CD4-positive, alpha-beta T cell treated with Interleukin-15 for 1 hour (primary cell): ENCODE measurements at regions not wholly inside any gene's neighbourhood (a gene's known extent, or its start where the extent isn't known, plus 50 kb on each side); places are given as distances from the start of the nearest gene placed in this dataset.
"Not testable (repeated sequence)": the region's sequence is repeated elsewhere in the genome, so short reads cannot be mapped to it uniquely, and the experiment has no call there.

Source experiments
- DNase-seq: peaks from one replicate; pipeline ENCODE4 v3.0.0-alpha.2; 2020

GRCh38 chr3:25171897-25172296 is 256.2 kb upstream of the RARB start:
- DNase-seq: no peak

GRCh38 chr3:25173606-25174005 is 254.5 kb upstream of the RARB start:
- no peak for DNase-seq

GRCh38 chr3:25174251-25174650 is 253.8 kb upstream of the RARB start:
- DNase-seq: no peak

- no peak for DNase-seq
Observed at GRCh38 chr3:25177041-25177440, 251.0 kb upstream of the RARB start.

- no peak for DNase-seq
Observed at GRCh38 chr3:25178672-25179071, 249.4 kb upstream of the RARB start.

GRCh38 chr3:25181096-25181495 is 247.0 kb upstream of the RARB start:
- DNase-seq: no peak

GRCh38 chr3:25182794-25183193 is 245.3 kb upstream of the RARB start:
- no peak for DNase-seq

DNA sequence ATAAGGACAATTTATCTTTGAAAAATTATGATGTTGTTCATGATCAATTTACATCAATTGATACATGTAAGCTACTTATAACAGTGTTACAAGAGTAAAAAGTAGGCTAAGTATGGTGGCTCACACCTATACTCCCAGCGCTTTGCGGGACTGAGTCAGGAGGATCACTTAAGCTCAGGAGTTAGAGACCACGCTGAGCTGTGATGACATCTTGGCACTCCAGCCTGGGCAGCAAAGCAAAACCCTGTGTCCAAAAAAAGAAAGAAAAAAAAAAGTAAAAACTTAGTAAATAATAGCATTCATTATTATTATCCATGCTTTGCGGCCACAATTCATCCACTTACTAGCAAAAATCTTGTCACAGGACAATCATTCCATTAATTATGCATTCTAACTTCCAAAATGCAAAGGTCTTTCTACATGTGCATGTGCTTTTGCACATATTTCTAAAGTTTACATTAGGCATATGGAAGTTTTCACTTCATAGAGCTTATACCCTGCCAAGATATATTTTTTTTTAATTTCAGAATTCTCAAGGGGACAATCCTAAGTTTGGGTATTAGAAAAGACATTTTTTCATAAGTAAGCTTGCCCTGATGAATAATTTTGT is 243.3 kb upstream of the RARB start:
- DNase-seq: no peak

- DNase-seq: no peak
Observed at GRCh38 chr3:25191673-25192072, 236.4 kb upstream of the RARB start.

DNA sequence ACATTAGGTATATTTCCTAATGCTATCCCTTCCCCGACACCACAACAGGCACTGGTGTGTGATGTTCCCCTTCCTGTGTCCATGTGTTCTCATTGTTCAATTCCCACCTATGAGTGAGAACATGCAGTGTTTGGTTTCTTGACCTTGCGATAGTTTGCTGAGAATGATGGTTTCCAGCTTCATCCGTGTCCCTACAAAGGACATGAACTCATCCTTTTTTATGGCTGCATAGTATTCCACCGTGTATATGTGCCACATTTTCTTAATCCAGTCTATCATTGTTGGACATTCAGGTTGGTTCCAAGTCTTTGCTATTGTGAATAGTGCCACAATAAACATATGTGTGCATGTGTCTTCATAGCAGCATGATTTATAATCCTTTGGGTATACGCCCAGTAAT is 228.5 kb upstream of the RARB start:
- not testable (repeated sequence) for DNase-seq

DNA sequence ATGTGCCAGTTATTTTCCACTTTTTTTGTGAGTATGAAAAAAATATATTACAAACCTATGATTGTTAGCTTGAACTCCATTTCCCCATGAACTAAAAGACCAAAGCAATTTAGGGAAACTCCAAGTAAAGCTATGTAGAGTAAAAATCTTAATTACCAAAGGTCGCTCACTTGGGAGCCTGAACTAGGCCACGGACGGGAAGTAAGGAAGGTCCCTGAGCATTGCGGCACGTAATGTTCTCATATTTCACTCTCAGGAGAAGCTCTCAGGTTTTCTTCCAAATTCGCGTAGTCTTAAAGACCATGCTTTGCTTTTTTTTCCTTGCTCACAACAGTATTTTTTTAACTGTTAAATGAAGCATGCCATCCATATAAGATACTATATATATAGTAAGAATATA is 215.3 kb upstream of the RARB start:
- DNase-seq: no peak

- no peak for DNase-seq
Observed at GRCh38 chr3:25214034-25214433, 214.0 kb upstream of the RARB start.

DNA sequence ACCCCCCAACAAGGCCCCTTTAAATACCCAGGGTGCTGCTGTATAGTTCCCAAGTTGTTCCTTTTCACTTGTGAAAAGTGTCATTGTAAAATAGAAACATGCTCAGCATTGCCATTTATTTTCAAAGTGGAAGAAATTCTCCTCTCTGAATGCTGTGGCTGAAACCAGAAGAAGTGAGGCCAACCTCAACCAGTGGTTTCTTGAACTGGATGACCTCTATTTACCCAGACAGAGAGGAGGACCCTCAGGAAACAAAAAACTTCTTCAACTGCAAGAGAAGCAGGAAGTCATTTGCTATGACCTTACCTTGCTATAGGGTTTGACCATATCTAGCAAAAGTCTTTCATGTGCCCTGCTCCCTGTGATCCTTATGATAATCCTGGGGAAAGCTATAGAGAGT is 209.7 kb upstream of the RARB start:
- no peak for DNase-seq

DNA sequence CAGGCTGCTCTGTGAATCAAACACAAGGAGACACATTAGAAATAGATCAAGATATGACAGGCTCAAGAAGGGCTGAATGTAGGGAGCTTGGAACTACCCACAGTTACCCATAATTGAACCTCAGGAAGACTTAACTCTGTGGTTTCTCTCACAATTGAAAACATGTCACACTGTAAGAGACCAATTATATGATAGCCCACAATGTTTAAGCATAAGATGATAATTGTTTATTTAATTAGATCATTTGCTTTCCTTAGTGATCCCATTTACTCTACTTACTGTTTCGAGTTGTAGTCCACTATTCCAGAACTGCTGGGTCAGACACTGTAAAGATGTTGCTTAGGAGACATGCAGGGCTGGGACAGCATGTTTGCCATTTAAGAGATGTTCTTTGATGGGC is 201.3 kb upstream of the RARB start:
- DNase-seq: no peak

DNA sequence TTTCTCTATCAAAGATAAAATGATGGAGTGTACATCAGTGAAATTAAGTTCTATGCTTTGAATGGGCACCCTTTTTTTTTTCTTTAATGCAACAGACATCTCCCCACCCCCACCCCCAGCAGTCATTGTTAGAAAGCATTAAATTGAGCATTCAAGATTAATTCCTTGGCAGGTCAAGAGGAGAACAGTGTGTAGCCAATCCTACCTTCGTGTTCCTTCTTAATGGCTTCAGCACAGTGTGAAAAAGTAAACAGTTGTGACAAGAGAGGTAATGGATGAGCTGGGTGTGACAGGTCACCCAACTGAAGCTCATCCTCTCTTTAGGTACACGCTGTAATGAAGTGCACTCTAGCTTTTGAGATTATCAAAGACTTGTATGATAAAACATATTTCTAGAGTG is 198.5 kb upstream of the RARB start:
- no peak for DNase-seq

- DNase-seq: no peak
Observed at GRCh38 chr3:25235031-25235430, 193.0 kb upstream of the RARB start.

- no peak for DNase-seq
Observed at GRCh38 chr3:25235466-25235865, 192.6 kb upstream of the RARB start.

DNA sequence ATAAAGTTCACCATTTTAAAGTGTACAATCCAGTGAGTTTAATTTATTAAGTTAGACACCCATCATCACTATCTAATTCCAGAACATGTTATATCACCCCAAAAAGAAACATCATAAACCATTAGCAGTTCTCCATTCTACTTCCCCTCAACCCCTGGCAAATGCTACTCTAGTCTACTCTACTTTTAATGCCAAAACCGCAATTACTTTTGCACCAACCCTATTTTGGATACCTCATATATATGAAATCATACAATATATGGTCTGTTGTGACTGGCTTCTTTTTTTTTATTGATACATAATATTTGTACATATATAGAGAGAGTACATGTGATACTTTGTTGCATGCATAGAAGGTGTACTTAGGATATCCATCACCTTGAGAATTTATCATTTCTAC is 190.5 kb upstream of the RARB start:
- DNase-seq: no peak

DNA sequence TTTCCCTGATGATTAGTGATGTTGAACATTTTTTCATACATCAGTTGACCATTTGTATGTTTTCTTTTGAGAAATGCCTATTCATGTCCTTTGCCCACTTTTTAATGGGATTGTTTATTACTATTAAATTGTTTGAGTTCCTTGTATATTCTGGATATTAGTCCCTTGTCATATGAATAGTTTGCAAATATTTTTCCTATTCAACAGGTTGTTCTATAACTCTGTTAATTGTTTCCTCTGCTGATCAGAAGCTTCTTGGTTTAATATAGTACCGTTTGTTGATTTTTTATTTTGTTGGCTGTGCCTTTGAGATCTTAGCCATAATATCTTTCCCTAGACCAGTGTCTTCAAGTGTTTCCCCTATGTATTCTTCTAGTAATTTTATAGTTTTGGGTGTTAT is 189.0 kb upstream of the RARB start:
- no peak for DNase-seq

DNA sequence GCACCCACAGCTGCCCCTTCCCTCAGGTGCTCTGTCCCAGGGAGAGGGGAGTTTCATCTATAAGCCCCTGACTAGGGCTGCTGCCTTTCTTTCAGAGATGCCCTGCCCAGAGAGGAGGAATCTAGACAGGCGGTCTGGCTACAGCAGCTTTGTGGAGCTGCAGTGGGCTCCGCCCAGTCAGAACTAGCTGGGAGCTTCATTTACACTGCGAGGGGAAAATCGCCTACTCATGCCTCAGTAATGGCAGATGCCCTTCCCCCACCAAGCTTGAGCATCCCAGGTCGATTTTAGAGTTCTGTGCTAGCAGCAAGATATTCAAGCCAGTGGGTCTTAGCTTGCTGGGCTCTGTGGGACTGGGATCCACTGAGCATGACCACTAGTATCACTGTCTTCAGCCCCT is 181.2 kb upstream of the RARB start:
- DNase-seq: no peak

GRCh38 chr3:25252291-25252690 is 175.8 kb upstream of the RARB start:
- no peak for DNase-seq

GRCh38 chr3:25257026-25257425 is 171.0 kb upstream of the RARB start:
- DNase-seq: no peak

GRCh38 chr3:25259871-25260270 is 168.2 kb upstream of the RARB start:
- no peak for DNase-seq

DNA sequence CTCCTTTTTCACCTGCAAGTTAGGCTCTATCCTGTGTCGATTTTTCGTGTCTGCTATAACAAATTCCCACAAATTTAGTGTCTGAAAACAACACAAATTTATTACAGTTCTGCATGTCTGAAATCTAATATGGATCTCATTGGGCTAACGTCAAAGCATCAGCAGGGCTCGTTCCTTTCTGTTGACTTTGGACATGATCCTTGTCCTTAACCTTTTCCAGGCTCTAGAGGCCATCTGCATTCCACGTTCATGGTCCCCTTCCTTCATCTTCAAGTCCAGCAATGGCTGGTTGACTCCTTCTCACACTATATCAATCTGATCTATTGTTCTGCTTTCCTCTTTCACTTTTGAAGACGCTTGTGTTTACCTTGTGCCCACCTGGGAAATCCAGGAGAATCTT is 165.7 kb upstream of the RARB start:
- no peak for DNase-seq

DNA sequence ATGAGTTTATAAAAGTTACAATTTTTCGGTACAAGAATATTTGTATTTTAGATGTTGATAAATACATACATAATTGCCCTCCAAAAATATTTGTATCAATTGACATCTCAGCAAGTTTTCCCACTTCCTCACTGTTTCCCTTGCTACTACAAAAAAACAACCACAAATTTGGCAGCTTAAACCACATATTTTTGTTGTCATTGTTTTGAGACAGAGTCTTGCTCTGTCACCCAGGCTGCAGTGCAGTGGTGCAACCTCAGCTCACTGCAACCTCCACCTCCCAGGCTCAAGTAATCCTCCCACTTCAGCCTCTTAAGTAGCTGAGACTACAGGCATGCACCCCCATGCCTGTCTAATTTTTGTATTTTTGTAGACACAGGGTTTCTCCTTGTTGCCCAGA is 162.8 kb upstream of the RARB start:
- no peak for DNase-seq

DNA sequence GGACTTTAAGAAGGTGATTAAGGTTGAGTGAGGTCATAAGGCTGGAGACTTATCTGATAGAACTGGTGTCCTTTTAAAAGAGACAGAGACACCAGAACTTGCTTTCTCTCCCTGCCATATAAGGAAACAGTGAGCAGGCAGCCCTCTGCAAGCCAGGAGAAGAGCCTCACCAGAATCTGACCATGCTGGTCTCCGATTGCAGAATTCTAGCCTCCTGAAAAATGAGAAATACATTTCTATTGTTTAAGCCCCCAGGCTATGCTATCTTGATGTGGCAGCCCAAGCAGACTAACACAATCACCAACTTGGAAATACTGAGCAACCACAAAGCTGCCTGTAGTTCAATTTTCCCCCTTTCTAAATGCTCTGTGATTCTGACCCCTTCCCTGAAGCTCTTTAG is 161.4 kb upstream of the RARB start:
- DNase-seq: no peak
